ENCODE measurements at regions not wholly inside any gene's neighbourhood (a gene's known extent, or its start where the extent isn't known, plus 50 kb on each side); places are given as distances from the start of the nearest gene placed in this dataset.
"Not testable (repeated sequence)": the region's sequence is repeated elsewhere in the genome, so short reads cannot be mapped to it uniquely, and the experiment has no call there.

DNA sequence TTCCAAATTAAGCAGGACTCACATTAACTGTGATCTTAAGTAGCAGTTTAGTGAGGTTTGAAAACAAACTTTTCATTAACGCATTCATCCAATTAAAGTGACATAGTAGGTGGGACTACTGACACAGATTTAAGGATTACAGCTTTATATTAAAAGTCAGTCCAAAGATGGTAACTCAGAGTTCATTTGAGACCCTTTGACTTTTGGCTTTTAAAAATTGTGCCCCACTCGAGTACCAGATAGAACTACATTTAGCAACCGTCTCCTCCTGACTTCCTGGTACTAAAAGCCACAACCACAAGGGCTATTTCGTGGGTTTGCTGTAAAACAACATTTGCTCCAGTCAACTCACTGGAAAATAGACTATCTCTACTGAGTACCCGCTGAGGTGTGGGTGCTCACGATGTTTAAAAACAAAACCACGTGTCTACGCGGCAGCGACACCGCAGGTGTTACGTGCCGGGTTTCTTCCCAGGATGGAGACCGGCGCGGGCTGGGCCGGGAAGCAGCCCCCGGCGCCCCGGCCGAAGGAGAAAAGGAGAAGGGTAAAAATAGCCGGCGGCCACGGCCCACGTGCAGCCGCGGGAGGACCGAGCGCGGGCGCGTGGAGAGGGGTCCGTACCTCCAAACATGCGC lies 120.6 kb downstream of the PRR15 start:
- TF ChIP-seq SRF (IDR thresholded peaks at IDR 0.05; ENCODE audit: low read depth in 2 of 2, low read length in 2 of 2); MXI1 (IDR thresholded peaks at IDR 0.05; ENCODE audit: low read depth, low read length); TCF12 (IDR thresholded peaks at IDR 0.05; ENCODE audit: low read depth, low read length); NR2C1 (IDR thresholded peaks at IDR 0.05); SP1 (IDR thresholded peaks at IDR 0.05; ENCODE audit: low read depth, low read length); EP300 (IDR thresholded peaks at IDR 0.05; ENCODE audit: borderline replicate concordance in 1 of 2, control insufficient read depth in 1 of 2, low read depth in 2 of 2, low read length in 2 of 2); MTA3 (IDR thresholded peaks at IDR 0.05; ENCODE audit: borderline replicate concordance, low read length); TAF1 (IDR thresholded peaks at IDR 0.05; ENCODE audit: borderline replicate concordance, low read depth, low read length); TCF7 (IDR thresholded peaks at IDR 0.05; ENCODE audit: borderline replicate concordance): not testable (repeated sequence)
- TF ChIP-seq, protein P1, sequence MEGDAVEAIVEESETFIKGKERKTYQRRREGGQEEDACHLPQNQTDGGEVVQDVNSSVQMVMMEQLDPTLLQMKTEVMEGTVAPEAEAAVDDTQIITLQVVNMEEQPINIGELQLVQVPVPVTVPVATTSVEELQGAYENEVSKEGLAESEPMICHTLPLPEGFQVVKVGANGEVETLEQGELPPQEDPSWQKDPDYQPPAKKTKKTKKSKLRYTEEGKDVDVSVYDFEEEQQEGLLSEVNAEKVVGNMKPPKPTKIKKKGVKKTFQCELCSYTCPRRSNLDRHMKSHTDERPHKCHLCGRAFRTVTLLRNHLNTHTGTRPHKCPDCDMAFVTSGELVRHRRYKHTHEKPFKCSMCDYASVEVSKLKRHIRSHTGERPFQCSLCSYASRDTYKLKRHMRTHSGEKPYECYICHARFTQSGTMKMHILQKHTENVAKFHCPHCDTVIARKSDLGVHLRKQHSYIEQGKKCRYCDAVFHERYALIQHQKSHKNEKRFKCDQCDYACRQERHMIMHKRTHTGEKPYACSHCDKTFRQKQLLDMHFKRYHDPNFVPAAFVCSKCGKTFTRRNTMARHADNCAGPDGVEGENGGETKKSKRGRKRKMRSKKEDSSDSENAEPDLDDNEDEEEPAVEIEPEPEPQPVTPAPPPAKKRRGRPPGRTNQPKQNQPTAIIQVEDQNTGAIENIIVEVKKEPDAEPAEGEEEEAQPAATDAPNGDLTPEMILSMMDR (IDR thresholded peaks at IDR 0.05 in 2 of 3, conservative IDR thresholded peaks at IDR 0.05 in 1 of 3; ENCODE audit: control insufficient read depth in 2 of 3, extremely low read depth in 1 of 3, insufficient read depth in 1 of 3, low read depth in 3 of 3, low read length in 3 of 3), result not testable (repeated sequence)

All from GM12878 (cell line).